ENCODE measurements at regions not wholly inside any gene's neighbourhood (a gene's known extent, or its start where the extent isn't known, plus 50 kb on each side); places are given as distances from the start of the nearest gene placed in this dataset.

DNA sequence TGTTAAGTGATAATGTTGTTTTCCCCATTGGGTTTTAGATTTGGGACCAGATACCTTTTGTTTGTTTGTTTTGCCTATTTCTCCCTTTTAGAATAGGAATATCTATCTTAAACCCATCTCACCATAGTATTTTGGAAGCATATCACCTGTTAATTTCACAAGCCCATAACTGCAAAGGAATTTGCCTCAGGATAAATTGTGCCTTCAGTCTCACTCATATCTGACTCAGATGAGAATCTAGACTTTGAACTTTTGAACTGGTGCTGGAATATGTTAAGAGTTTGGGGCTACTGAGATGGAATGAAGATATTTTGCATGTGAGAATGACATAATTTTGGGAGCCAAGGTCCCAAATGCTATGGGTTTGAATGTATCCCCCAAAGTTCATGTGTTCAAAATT lies 607.4 kb downstream of the HACE1 start:
- intact Hi-C loops (cut with micrococcal nuclease) = no loop called here
- no peak for DNase-seq
- H3K27me3 ChIP-seq (ENCODE audit: low read depth) = no peaks in the 10 kb centered on the region
- peaks cover 6% of the 10 kb centered on the region for H3K9me3 ChIP-seq (replicated peaks)
- H3K27ac ChIP-seq (replicated peaks) = no peak overlapping the region
- H3K4me3 ChIP-seq = no peak overlapping the region
- TF ChIP-seq, protein P1, sequence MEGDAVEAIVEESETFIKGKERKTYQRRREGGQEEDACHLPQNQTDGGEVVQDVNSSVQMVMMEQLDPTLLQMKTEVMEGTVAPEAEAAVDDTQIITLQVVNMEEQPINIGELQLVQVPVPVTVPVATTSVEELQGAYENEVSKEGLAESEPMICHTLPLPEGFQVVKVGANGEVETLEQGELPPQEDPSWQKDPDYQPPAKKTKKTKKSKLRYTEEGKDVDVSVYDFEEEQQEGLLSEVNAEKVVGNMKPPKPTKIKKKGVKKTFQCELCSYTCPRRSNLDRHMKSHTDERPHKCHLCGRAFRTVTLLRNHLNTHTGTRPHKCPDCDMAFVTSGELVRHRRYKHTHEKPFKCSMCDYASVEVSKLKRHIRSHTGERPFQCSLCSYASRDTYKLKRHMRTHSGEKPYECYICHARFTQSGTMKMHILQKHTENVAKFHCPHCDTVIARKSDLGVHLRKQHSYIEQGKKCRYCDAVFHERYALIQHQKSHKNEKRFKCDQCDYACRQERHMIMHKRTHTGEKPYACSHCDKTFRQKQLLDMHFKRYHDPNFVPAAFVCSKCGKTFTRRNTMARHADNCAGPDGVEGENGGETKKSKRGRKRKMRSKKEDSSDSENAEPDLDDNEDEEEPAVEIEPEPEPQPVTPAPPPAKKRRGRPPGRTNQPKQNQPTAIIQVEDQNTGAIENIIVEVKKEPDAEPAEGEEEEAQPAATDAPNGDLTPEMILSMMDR (IDR thresholded peaks at IDR 0.05; ENCODE audit: borderline replicate concordance) = no peak
- H3K36me3 ChIP-seq = no peaks in the 10 kb centered on the region
- H3K4me1 ChIP-seq = no peaks in the 10 kb centered on the region

DNA sequence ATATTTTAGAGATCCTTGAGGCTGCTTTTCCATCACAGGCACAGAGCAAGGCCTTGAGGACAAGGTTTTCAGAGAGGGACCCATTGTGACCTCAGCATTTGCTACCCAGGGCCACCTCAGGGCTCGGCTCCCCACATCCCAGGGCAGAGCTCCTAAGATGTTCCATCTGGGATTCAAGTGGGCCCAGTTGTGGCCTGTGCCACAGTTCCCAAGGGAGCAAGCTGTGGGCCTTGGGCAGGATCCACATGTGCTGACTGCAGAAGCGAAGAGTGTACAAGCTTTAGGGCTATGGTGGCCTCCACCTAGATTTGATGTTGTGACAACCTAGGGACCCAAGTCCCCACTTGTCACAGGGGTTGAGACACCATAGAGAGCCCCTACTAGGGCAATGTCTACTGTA lies 608.1 kb downstream of the HACE1 start:
- Histone ChIP-seq H3K4me1 (no peaks in the 10 kb centered on the region), H3K36me3 (no peaks in the 10 kb centered on the region), H3K27me3 (ENCODE audit: low read depth) (no peaks in the 10 kb centered on the region), H3K4me3 (no peak overlapping the region), H3K27ac (replicated peaks) (no peak overlapping the region), H3K9me3 (replicated peaks) (peaks cover 12% of the 10 kb centered on the region)
- TF ChIP-seq, protein P1 (IDR thresholded peaks at IDR 0.05; ENCODE audit: borderline replicate concordance) = no peak
- no peak for DNase-seq
- intact Hi-C loops (cut with micrococcal nuclease) = no loop called here

DNA sequence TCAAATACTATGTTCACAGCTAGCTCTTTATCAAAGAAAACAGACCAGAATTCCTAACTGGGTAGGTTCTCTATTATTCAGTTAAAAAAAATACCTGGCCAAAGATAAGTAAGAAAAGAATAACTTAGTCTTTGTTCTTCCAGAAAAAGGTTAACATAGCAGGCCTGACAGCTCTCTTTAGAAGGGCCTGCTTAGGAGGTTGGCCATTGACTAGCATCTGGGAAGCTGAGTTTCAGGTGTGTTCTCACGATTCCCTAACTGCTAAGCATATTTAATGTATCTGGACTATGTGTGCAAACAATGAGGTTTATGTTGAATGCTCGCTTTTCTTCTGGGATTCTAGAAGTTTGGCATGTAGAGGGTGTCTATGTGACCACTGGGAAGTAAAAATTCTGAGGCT lies 618.9 kb downstream of the HACE1 start:
- TF ChIP-seq, protein P1 (IDR thresholded peaks at IDR 0.05; ENCODE audit: borderline replicate concordance) = no peak
- intact Hi-C loops (cut with micrococcal nuclease) = no loop called here
- Histone ChIP-seq H3K36me3 (no peaks in the 10 kb centered on the region), H3K27me3 (ENCODE audit: low read depth) (no peaks in the 10 kb centered on the region), H3K27ac (replicated peaks) (no peak overlapping the region), H3K4me1 (no peaks in the 10 kb centered on the region), H3K9me3 (replicated peaks) (peaks cover 9% of the 10 kb centered on the region), H3K4me3 (no peak overlapping the region)
- DNase-seq = no peak

DNA sequence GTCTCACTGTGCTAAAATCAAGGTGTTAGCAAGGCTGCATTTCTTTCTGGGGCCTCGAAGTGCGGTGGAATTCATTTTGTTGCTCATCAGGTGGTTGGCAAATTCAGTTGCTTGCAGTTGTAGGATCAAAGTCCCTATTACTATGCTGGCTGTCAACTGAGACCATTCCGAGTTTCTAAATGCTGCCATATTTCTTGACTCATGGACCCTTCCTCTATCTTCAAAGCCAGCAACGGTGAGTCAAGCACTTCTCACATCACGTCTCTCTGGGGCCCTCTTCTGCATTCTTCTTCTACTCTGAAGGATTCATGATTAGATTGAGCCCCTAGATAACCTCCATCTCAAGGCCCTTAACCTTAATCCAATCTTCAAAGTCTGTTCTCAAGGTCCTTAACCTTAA lies 619.7 kb downstream of the HACE1 start:
- Histone ChIP-seq H3K4me3 (no peak overlapping the region), H3K27ac (replicated peaks) (no peak overlapping the region), H3K4me1 (no peaks in the 10 kb centered on the region), H3K9me3 (replicated peaks) (peaks cover 9% of the 10 kb centered on the region), H3K36me3 (no peaks in the 10 kb centered on the region), H3K27me3 (ENCODE audit: low read depth) (no peaks in the 10 kb centered on the region)
- TF ChIP-seq, protein P1 (IDR thresholded peaks at IDR 0.05; ENCODE audit: borderline replicate concordance) = no peak
- intact Hi-C loops (cut with micrococcal nuclease) = no loop called here
- DNase-seq = no peak

DNA sequence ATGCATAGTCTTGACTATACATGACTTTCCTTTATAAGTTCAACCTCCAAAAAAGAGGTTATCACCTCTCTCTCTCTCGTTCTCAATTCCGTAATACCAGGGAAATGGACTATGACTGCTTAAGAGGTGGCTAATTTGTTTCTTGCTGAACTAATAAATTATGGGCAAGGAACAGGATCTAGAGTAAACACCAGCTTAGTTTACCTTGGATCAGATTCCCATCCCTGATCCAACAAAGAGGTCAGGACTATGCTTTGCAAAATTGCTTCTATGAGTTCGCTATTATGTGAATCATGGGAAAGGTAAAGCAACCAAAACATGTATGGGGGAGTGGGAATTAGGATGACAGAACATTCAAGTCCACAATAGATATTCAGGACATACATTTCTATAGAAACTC lies 630.7 kb downstream of the HACE1 start:
- H3K4me1 ChIP-seq = no peaks in the 10 kb centered on the region
- H3K36me3 ChIP-seq = no peaks in the 10 kb centered on the region
- H3K27ac ChIP-seq (replicated peaks) = no peak overlapping the region
- peaks cover 3% of the 10 kb centered on the region for H3K9me3 ChIP-seq (replicated peaks)
- H3K4me3 ChIP-seq = no peak overlapping the region
- no peaks in the 10 kb centered on the region for H3K27me3 ChIP-seq (ENCODE audit: low read depth)
- DNase-seq = no peak
- intact Hi-C loops (cut with micrococcal nuclease) = no loop called here
- TF ChIP-seq, protein P1 (IDR thresholded peaks at IDR 0.05; ENCODE audit: borderline replicate concordance) = no peak

DNA sequence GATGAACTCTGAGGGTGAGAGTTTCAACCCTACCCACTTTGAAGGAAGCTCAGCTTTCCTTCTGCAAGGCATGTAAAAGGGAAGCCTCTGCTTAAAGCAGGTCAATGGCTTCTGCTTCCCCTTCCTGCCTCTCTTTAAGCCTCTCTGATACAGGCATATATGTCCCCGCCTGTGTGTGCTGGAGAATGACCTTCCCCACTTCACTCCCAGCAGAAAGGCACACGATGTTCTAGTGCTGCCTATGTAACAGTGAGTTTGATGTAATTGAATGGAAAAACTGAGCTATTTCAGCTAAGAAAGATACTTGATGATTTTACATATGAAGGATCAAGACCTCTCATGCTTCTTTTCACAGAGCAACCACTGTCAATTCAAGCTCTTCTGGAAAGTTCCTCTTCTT lies 632.2 kb downstream of the HACE1 start:
- Histone ChIP-seq H3K9me3 (replicated peaks) (peaks cover 12% of the 10 kb centered on the region), H3K4me3 (no peak overlapping the region), H3K27ac (replicated peaks) (no peak overlapping the region), H3K4me1 (no peaks in the 10 kb centered on the region), H3K36me3 (no peaks in the 10 kb centered on the region), H3K27me3 (ENCODE audit: low read depth) (no peaks in the 10 kb centered on the region)
- intact Hi-C loops (cut with micrococcal nuclease) = no loop called here
- DNase-seq = no peak
- TF ChIP-seq, protein P1 (IDR thresholded peaks at IDR 0.05; ENCODE audit: borderline replicate concordance) = no peak

Measured in left ventricle myocardium inferior (tissue), 1 donor.